ENCODE measurements at regions not wholly inside any gene's neighbourhood (a gene's known extent, or its start where the extent isn't known, plus 50 kb on each side); places are given as distances from the start of the nearest gene placed in this dataset.
A peak's percentile ranks its signal among the peaks of the same experiment; 100 is the strongest.

DNA sequence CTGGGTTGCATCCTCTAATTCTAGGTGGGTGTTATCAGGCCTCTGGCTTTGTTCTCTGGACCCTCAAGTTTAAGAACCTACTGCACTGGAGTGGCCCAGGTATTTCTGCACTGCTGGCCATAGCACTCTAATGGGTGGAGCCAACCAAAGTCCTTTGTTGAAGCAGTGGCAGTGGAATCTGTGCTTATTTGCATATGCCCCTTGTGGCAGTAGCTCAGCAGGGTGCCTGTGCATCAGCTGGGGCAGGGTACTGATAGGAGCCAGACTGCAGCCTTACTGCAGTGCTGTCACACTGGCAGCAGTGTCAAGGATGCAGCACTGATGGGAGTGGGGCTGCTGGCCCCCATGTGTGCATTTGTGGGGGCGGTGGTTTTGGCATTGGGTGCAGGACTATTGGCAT, 660.6 kb downstream of the LRRIQ3 start:
- H3K9me2 ChIP-seq (ENCODE audit: insufficient read depth, low read length) = no peaks in the 10 kb centered on the region
- no peaks in the 10 kb centered on the region for H4K20me1 ChIP-seq (ENCODE audit: insufficient read depth)
- H3K27ac ChIP-seq (ENCODE audit: low read length) = no peak overlapping the region
- H3K9ac ChIP-seq (ENCODE audit: low read length) = no peak overlapping the region
- no peak overlapping the region for H2AFZ ChIP-seq (ENCODE audit: low read depth, low read length)
- no peaks in the 10 kb centered on the region for H3K79me2 ChIP-seq (replicated peaks; ENCODE audit: insufficient read depth, low read length)
- no peaks in the 10 kb centered on the region for H3F3A ChIP-seq (ENCODE audit: insufficient read depth, low read length, poor library complexity, severe bottlenecking)
- no peak overlapping the region for H3K4me2 ChIP-seq (ENCODE audit: low read length)
- TF ChIP-seq, protein P1, sequence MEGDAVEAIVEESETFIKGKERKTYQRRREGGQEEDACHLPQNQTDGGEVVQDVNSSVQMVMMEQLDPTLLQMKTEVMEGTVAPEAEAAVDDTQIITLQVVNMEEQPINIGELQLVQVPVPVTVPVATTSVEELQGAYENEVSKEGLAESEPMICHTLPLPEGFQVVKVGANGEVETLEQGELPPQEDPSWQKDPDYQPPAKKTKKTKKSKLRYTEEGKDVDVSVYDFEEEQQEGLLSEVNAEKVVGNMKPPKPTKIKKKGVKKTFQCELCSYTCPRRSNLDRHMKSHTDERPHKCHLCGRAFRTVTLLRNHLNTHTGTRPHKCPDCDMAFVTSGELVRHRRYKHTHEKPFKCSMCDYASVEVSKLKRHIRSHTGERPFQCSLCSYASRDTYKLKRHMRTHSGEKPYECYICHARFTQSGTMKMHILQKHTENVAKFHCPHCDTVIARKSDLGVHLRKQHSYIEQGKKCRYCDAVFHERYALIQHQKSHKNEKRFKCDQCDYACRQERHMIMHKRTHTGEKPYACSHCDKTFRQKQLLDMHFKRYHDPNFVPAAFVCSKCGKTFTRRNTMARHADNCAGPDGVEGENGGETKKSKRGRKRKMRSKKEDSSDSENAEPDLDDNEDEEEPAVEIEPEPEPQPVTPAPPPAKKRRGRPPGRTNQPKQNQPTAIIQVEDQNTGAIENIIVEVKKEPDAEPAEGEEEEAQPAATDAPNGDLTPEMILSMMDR (IDR thresholded peaks at IDR 0.05; ENCODE audit: poor library complexity, severe bottlenecking) = no peak
- TF ChIP-seq TAF1 (IDR thresholded peaks at IDR 0.05; ENCODE audit: low read depth) (no peak), EP300 (conservative IDR thresholded peaks at IDR 0.05; ENCODE audit: poor library complexity, severe bottlenecking) (no peak), RAD21 (conservative IDR thresholded peaks at IDR 0.05) (no peak), POLR2AphosphoS5 (IDR thresholded peaks at IDR 0.05) (no peak), EZH2 (IDR thresholded peaks at IDR 0.05; ENCODE audit: borderline replicate concordance, insufficient read depth, low read length, poor library complexity, severe bottlenecking) (no peak), SMC3 (conservative IDR thresholded peaks at IDR 0.05; ENCODE audit: poor library complexity) (no peak), MXI1 (conservative IDR thresholded peaks at IDR 0.05; ENCODE audit: poor library complexity, severe bottlenecking) (no peak)
- TF ChIP-seq, protein P2, sequence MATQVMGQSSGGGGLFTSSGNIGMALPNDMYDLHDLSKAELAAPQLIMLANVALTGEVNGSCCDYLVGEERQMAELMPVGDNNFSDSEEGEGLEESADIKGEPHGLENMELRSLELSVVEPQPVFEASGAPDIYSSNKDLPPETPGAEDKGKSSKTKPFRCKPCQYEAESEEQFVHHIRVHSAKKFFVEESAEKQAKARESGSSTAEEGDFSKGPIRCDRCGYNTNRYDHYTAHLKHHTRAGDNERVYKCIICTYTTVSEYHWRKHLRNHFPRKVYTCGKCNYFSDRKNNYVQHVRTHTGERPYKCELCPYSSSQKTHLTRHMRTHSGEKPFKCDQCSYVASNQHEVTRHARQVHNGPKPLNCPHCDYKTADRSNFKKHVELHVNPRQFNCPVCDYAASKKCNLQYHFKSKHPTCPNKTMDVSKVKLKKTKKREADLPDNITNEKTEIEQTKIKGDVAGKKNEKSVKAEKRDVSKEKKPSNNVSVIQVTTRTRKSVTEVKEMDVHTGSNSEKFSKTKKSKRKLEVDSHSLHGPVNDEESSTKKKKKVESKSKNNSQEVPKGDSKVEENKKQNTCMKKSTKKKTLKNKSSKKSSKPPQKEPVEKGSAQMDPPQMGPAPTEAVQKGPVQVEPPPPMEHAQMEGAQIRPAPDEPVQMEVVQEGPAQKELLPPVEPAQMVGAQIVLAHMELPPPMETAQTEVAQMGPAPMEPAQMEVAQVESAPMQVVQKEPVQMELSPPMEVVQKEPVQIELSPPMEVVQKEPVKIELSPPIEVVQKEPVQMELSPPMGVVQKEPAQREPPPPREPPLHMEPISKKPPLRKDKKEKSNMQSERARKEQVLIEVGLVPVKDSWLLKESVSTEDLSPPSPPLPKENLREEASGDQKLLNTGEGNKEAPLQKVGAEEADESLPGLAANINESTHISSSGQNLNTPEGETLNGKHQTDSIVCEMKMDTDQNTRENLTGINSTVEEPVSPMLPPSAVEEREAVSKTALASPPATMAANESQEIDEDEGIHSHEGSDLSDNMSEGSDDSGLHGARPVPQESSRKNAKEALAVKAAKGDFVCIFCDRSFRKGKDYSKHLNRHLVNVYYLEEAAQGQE (IDR thresholded peaks at IDR 0.05; ENCODE audit: borderline replicate concordance) = no peak
- no peaks in the 10 kb centered on the region for H3K36me3 ChIP-seq (ENCODE audit: insufficient read depth, low read length)
- no peaks in the 10 kb centered on the region for H3K9me3 ChIP-seq (ENCODE audit: low read length)
- H3K4me3 ChIP-seq (ENCODE audit: low read length) = no peak overlapping the region
- H3K27me3 ChIP-seq (ENCODE audit: insufficient read depth, low read depth, low read length) = no peaks in the 10 kb centered on the region

DNA sequence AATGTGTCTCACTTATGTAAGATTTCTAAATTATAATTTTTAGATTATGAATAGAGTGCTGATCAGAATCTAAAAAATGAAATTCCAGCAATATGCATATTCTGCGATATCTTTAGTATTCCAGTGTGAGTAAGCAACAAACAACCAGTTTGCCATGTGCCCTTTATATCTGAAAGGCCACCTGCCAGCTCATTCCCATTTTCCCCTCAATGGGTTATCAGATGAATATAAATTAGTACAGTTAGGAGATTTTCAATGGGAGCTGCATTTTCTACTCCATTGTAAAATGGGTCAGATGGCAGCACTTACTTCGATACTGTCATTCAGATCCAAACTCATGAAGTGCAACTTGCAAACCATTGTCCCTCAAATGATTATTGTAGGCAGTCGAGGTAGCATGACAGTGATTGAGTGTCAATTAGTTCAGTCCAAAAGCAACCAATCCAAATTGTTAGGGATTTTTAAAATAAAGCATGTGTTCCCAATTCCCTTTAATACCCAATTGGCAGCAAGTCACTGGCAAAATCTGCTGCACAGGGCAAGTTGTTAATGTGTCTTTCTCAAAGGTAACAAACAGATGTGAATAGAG, 680.3 kb downstream of the LRRIQ3 start:
- H2AFZ ChIP-seq (ENCODE audit: low read depth, low read length) = no peak overlapping the region
- TF ChIP-seq TAF1 (IDR thresholded peaks at IDR 0.05; ENCODE audit: low read depth) (no peak), EZH2 (IDR thresholded peaks at IDR 0.05; ENCODE audit: borderline replicate concordance, insufficient read depth, low read length, poor library complexity, severe bottlenecking) (no peak), EP300 (conservative IDR thresholded peaks at IDR 0.05; ENCODE audit: poor library complexity, severe bottlenecking) (peak; percentile 71)
- TF ChIP-seq, protein P2 (IDR thresholded peaks at IDR 0.05; ENCODE audit: borderline replicate concordance) = peak; percentile 78
- no peaks in the 10 kb centered on the region for H4K20me1 ChIP-seq (ENCODE audit: insufficient read depth)
- H3K9ac ChIP-seq (ENCODE audit: low read length) = no peak overlapping the region
- H3K4me3 ChIP-seq (ENCODE audit: low read length) = no peak overlapping the region
- H3K79me2 ChIP-seq (replicated peaks; ENCODE audit: insufficient read depth, low read length) = no peaks in the 10 kb centered on the region
- H3K9me2 ChIP-seq (ENCODE audit: insufficient read depth, low read length) = no peaks in the 10 kb centered on the region
- no peaks in the 10 kb centered on the region for H3F3A ChIP-seq (ENCODE audit: insufficient read depth, low read length, poor library complexity, severe bottlenecking)
- H3K36me3 ChIP-seq (ENCODE audit: insufficient read depth, low read length) = no peaks in the 10 kb centered on the region
- H3K27ac ChIP-seq (ENCODE audit: low read length) = peak overlapping the region; percentile 25
- no peak overlapping the region for H3K4me2 ChIP-seq (ENCODE audit: low read length)
- H3K27me3 ChIP-seq (ENCODE audit: insufficient read depth, low read depth, low read length) = no peaks in the 10 kb centered on the region
- H3K9me3 ChIP-seq (ENCODE audit: low read length) = no peaks in the 10 kb centered on the region
